GM12874 (cell line): ENCODE measurements at regions not wholly inside any gene's neighbourhood (a gene's known extent, or its start where the extent isn't known, plus 50 kb on each side); places are given as distances from the start of the nearest gene placed in this dataset.

Source experiments
- TF ChIP-seq, protein P1 (sequence below): IDR thresholded peaks from 2 replicates; pipeline ENCODE4 v1.5.1; 2011; ENCODE audit warnings: low read depth, mild to moderate bottlenecking, control low read depth, low read length, moderate library complexity; ENCODE audit not compliant: insufficient read depth

DNA sequence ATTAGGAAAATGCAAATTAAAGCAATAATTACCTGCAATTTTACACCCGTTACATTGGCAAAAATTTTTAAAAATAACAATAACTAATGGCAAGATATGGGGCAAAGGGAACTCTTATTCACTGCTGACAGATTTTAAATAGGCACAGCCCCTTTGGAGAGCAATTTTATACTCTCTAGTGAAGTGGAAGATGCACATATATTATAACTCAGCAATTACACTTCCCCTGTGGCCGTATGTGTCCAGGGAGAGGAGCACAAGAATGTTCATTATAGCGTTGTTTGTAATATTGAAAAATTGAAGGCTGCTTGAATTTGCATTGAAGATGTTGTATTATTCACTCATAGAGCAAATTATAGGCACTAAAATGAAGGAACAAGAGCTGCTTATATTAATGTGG is 488.3 kb upstream of the ATXN7L3B start:
- TF ChIP-seq, protein P1, sequence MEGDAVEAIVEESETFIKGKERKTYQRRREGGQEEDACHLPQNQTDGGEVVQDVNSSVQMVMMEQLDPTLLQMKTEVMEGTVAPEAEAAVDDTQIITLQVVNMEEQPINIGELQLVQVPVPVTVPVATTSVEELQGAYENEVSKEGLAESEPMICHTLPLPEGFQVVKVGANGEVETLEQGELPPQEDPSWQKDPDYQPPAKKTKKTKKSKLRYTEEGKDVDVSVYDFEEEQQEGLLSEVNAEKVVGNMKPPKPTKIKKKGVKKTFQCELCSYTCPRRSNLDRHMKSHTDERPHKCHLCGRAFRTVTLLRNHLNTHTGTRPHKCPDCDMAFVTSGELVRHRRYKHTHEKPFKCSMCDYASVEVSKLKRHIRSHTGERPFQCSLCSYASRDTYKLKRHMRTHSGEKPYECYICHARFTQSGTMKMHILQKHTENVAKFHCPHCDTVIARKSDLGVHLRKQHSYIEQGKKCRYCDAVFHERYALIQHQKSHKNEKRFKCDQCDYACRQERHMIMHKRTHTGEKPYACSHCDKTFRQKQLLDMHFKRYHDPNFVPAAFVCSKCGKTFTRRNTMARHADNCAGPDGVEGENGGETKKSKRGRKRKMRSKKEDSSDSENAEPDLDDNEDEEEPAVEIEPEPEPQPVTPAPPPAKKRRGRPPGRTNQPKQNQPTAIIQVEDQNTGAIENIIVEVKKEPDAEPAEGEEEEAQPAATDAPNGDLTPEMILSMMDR = no peak

- TF ChIP-seq, protein P1 = no peak
Measured at GRCh38 chr12:74051848-74052247, 485.8 kb upstream of the ATXN7L3B start.

DNA sequence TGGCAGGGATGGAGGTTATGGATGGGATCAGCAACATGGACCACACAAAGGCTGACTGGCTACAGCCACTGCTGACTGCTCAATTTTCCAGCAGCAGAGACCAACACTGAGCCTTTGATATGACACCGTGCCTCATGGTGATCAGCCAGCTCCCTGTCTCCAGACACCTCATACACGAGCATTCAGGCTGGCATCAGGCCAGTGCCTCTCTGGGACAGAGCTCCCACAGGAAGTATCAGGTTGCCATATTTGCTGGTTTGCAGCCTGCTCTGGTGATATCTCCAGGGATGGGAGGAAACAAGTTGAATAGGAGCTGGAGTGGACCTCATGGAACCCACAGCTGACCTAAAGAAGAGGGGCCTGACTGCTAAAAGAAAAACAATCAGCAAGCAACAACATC is 471.2 kb upstream of the ATXN7L3B start:
- TF ChIP-seq, protein P1 = no peak

DNA sequence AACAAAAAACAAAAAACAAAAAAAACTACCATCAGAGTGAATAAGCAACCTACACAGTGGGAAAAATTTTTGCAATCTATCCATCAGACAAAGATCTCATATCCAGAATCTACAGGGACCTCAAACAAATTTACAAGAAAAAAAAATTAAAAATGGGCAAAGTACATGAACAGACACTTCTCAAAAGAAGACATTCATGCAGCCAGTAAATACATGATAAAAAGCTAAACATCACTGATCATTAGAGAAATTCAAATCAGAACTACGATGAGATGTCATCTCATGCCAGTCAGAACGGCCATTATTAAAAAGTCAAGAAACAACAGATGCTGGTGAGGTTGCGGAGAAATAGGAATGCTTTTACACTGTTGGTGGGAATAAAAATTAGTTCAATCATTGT is 466.5 kb upstream of the ATXN7L3B start:
- TF ChIP-seq, protein P1 = no peak

DNA sequence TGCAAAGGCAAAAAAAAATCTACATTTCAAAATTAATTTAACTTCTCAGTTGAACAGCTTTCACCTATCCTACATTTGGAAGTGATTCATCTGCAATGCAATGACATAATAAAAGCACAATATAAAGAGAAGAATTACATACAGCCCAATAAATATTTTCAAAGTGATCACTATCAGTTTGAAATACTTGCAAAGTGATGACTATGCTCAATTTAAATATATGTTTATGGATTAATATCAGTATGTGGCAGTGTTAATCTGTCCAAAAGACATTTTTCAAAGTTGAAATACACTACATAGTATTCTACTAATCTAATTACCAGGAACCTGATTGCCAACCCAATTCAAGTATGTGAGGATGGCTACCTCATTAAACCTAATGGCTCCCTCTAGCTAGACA is 460.7 kb upstream of the ATXN7L3B start:
- TF ChIP-seq, protein P1 = no peak

- TF ChIP-seq, protein P1 = no peak
Measured at GRCh38 chr12:74105434-74105833, 432.2 kb upstream of the ATXN7L3B start.

- TF ChIP-seq, protein P1 = no peak
Measured at GRCh38 chr12:74108729-74109128, 428.9 kb upstream of the ATXN7L3B start.

GRCh38 chr12:74111688-74112360 is 425.8 kb upstream of the ATXN7L3B start:
- TF ChIP-seq, protein P1 = peak; percentile 47; the same call in 1 of the 2 replicates
